ENCODE measurements at regions not wholly inside any gene's neighbourhood (a gene's known extent, or its start where the extent isn't known, plus 50 kb on each side); places are given as distances from the start of the nearest gene placed in this dataset.

DNA sequence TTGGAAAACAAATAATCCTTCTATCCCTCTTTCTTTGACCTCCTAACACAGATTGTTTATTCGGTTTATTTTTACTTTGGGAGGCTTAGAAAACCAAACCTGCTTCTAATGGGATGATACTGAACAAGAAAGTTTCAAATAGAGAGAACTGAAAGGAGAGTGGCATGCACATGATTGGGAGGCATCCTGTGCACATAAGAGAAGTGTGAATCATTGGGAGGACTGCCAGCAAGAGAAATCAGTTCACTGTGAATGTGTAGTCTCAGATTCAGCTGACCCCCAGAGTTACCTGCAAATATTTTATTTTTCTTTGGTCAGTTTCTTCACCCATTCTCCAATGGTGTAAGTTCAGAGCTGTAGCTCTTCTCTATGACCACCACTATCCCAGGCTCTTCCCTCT, 1363.2 kb upstream of the ACVR2A start:
- Histone ChIP-seq H3K27me3 (ENCODE audit: insufficient read depth, low read depth) (no peaks in the 10 kb centered on the region), H3K9me2 (ENCODE audit: insufficient read depth) (no peaks in the 10 kb centered on the region), H3F3A (ENCODE audit: insufficient read depth, low read depth) (no peaks in the 10 kb centered on the region), H3K27ac (no peak overlapping the region), H3K4me3 (no peak overlapping the region), H4K20me1 (ENCODE audit: insufficient read depth) (no peaks in the 10 kb centered on the region), H3K36me3 (ENCODE audit: low read depth) (no peaks in the 10 kb centered on the region), H3K4me1 (replicated peaks; ENCODE audit: insufficient read depth) (no peaks in the 10 kb centered on the region), H3K4me2 (no peak overlapping the region), H3K9me3 (ENCODE audit: insufficient read depth, low read depth) (no peaks in the 10 kb centered on the region), H3K79me2 (ENCODE audit: low read depth) (no peaks in the 10 kb centered on the region), H2AFZ (no peak overlapping the region)
- intact Hi-C loops (cut with micrococcal nuclease; ENCODE audit: unreplicated experiment), result no loop called here
- BruUV-seq (replicated peaks), result no TSS peak
- ChIA-PET POLR2A (ENCODE audit: unreplicated experiment) (no interaction called here), CTCF (no interaction called here)
- DNase-seq, result no peak
- no peak for TF ChIP-seq EZH2 (IDR thresholded peaks at IDR 0.05; ENCODE audit: low read depth)
- no peak for TF ChIP-seq CTCF (conservative IDR thresholded peaks at IDR 0.05)

- DNase-seq, result no peak
- Histone ChIP-seq H3K79me2 (ENCODE audit: low read depth) (no peaks in the 10 kb centered on the region), H3F3A (ENCODE audit: insufficient read depth, low read depth) (no peaks in the 10 kb centered on the region), H3K27ac (no peak overlapping the region), H3K27me3 (ENCODE audit: insufficient read depth, low read depth) (no peaks in the 10 kb centered on the region), H2AFZ (no peak overlapping the region), H3K4me1 (replicated peaks; ENCODE audit: insufficient read depth) (no peaks in the 10 kb centered on the region), H3K36me3 (ENCODE audit: low read depth) (no peaks in the 10 kb centered on the region), H4K20me1 (ENCODE audit: insufficient read depth) (no peaks in the 10 kb centered on the region), H3K9me3 (ENCODE audit: insufficient read depth, low read depth) (no peaks in the 10 kb centered on the region), H3K4me2 (no peak overlapping the region), H3K9me2 (ENCODE audit: insufficient read depth) (no peaks in the 10 kb centered on the region), H3K4me3 (no peak overlapping the region)
- intact Hi-C loops (cut with micrococcal nuclease; ENCODE audit: unreplicated experiment), result no loop called here
- TF ChIP-seq EZH2 (IDR thresholded peaks at IDR 0.05; ENCODE audit: low read depth), result no peak
- no peak for TF ChIP-seq CTCF (conservative IDR thresholded peaks at IDR 0.05)
- BruUV-seq (replicated peaks), result no TSS peak
- ChIA-PET POLR2A (ENCODE audit: unreplicated experiment) (no interaction called here), CTCF (interaction anchor here (0.6 kb wide), 1 partner anchor 76 kb away, joined by 3 read pairs; no protein-coding TSS in a partner anchor)
Observed at GRCh38 chr2:146477383-146477782, 1367.4 kb upstream of the ACVR2A start.

DNA sequence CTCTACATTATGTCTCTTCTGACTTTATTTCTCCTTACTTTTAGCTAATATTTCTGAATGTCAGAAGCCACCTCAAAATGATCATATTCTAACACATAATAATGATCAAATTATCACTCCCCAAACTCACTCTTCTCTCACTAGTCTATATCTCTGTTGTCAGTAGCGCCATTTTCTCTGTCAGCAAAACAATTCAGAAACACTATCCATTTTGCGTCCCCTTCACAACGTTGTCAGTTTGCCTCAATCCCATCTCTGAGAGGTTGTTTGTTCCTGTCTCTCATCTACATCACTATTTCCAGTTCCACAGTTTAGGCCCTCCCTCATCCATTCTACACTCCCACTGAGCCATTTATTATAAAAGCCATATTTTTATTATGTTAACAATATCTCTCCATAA, 1376.3 kb upstream of the ACVR2A start:
- no TSS peak for BruUV-seq (replicated peaks)
- H2AFZ ChIP-seq, result no peak overlapping the region
- H3K79me2 ChIP-seq (ENCODE audit: low read depth), result no peaks in the 10 kb centered on the region
- H4K20me1 ChIP-seq (ENCODE audit: insufficient read depth), result no peaks in the 10 kb centered on the region
- no peak for DNase-seq
- no peaks in the 10 kb centered on the region for H3K9me3 ChIP-seq (ENCODE audit: insufficient read depth, low read depth)
- no peaks in the 10 kb centered on the region for H3K36me3 ChIP-seq (ENCODE audit: low read depth)
- ChIA-PET CTCF (no interaction called here), POLR2A (ENCODE audit: unreplicated experiment) (no interaction called here)
- H3K27me3 ChIP-seq (ENCODE audit: insufficient read depth, low read depth), result no peaks in the 10 kb centered on the region
- no peak overlapping the region for H3K27ac ChIP-seq
- no peak overlapping the region for H3K4me2 ChIP-seq
- H3K4me3 ChIP-seq, result no peak overlapping the region
- TF ChIP-seq EZH2 (IDR thresholded peaks at IDR 0.05; ENCODE audit: low read depth) (no peak), CTCF (conservative IDR thresholded peaks at IDR 0.05) (no peak)
- no peaks in the 10 kb centered on the region for H3K4me1 ChIP-seq (replicated peaks; ENCODE audit: insufficient read depth)
- H3F3A ChIP-seq (ENCODE audit: insufficient read depth, low read depth), result no peaks in the 10 kb centered on the region
- H3K9me2 ChIP-seq (ENCODE audit: insufficient read depth), result no peaks in the 10 kb centered on the region
- intact Hi-C loops (cut with micrococcal nuclease; ENCODE audit: unreplicated experiment), result no loop called here
